Left lung (tissue), 4 donors: ENCODE measurements at regions not wholly inside any gene's neighbourhood (a gene's known extent, or its start where the extent isn't known, plus 50 kb on each side); places are given as distances from the start of the nearest gene placed in this dataset.
"Not testable (repeated sequence)": the region's sequence is repeated elsewhere in the genome, so short reads cannot be mapped to it uniquely, and the experiment has no call there.

Experiments used
- ATAC-seq: fragments of 200-7000 bp; cut with Tn5 transposase; one replicate; pipeline ENCODE4 v1.9.1; 2020; ENCODE audit warnings: moderate library complexity
- DNase-seq, 4 donors: peaks; one replicate each; pipeline ENCODE4 v3.0.0-alpha.2; 2013 to 2020
- H3K27ac ChIP-seq, 2 donors: fragments of 200-600 bp; sonication (generic) in 1 of 2; one replicate each; pipeline versions ENCODE4 v1.5.0 to v1.8.0; 2020 to 2021
- H3K27me3 ChIP-seq, 2 donors: fragments of 200-600 bp; sonication (generic) in 1 of 2; one replicate each; pipeline versions ENCODE4 v1.5.0 to v1.8.0; 2020 to 2021
- H3K36me3 ChIP-seq, 2 donors: fragments of 200-600 bp; sonication (generic) in 1 of 2; one replicate each; pipeline versions ENCODE4 v1.5.0 to v1.8.0; 2020 to 2021
- H3K4me1 ChIP-seq, 2 donors: fragments of 200-600 bp; one replicate each; pipeline ENCODE4 v1.8.0; 2021
- H3K4me3 ChIP-seq, 2 donors: fragments of 200-600 bp; sonication (generic) in 1 of 2; one replicate each; pipeline versions ENCODE4 v1.5.0 to v1.8.0; 2020 to 2021; ENCODE audit warnings: mild to moderate bottlenecking in 1 of 2
- H3K9me3 ChIP-seq, 2 donors: fragments of 200-600 bp; sonication (generic) in 1 of 2; one replicate each; pipeline versions ENCODE4 v1.5.0 to v1.8.0; 2020 to 2021
- intact Hi-C, 2 donors: fragments of 100-400 bp; cut with DNase I; formaldehyde crosslinking; loops; one replicate each; pipeline versions ENCODE4 v1.11.2 to v1.14.2; 2022
- TF ChIP-seq, protein P1 (sequence below), 2 donors: fragments of 200-600 bp; sonication (generic) in 1 of 2; IDR thresholded peaks; one replicate each; pipeline versions ENCODE4 v1.5.0 to v1.8.0; 2021; ENCODE audit warnings: antibody characterized with exemption in 2 of 2
- donor health status: DM: no; HTN: yes; CAD: no.
- donor health status: DM: no; HTN: no; CAD: no.

DNA sequence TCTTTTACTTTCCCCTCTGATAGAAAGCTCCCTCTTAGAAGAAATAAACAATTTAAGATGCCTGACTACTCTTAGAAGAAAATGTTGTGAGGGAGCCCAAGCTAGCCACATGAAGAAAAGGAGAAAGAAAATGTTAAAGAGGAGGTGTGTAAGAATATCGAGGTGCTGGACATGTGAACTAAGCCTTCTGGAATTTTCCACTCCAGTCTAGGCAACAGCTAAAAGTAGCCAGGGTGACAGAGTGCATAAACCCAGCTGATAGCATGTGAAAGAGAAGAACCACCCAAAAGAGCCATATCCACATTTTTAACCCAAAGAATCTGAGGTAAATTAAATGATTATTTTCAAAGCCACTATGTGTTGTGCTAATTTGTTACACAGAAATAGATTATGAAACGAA lies 1690.6 kb upstream of the LRRTM3 start:
- TF ChIP-seq, protein P1, sequence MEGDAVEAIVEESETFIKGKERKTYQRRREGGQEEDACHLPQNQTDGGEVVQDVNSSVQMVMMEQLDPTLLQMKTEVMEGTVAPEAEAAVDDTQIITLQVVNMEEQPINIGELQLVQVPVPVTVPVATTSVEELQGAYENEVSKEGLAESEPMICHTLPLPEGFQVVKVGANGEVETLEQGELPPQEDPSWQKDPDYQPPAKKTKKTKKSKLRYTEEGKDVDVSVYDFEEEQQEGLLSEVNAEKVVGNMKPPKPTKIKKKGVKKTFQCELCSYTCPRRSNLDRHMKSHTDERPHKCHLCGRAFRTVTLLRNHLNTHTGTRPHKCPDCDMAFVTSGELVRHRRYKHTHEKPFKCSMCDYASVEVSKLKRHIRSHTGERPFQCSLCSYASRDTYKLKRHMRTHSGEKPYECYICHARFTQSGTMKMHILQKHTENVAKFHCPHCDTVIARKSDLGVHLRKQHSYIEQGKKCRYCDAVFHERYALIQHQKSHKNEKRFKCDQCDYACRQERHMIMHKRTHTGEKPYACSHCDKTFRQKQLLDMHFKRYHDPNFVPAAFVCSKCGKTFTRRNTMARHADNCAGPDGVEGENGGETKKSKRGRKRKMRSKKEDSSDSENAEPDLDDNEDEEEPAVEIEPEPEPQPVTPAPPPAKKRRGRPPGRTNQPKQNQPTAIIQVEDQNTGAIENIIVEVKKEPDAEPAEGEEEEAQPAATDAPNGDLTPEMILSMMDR (IDR thresholded peaks at IDR 0.05), result no peak
- DNase-seq (no peak), ATAC-seq (no peak)
- Histone ChIP-seq H3K4me3 (no peak overlapping the region), H3K9me3 (no peaks in the 10 kb centered on the region), H3K36me3 (no peaks in the 10 kb centered on the region), H3K27ac (no peak overlapping the region), H3K27me3 (no peaks in the 10 kb centered on the region), H3K4me1 (no peaks in the 10 kb centered on the region)
- intact Hi-C loops, result no loop called here

DNA sequence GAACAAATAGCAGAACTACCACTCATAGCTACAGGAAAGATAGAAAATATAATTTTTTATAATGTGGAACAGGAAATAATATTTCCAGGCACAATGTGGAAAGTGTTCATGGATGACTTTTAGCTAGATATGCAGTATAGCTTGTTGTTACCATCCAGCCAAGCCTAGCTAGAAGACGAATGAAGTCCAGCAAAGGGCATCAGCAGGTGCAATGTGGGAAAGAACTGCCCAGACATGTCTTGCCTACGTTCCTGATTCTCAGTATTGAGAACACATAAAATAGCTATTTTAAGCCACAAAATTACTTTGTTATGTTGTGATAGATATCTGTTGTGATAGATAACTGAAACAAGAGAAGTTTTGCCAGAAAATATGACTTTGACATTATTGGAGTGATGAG lies 1690.0 kb upstream of the LRRTM3 start:
- Histone ChIP-seq H3K4me1 (no peaks in the 10 kb centered on the region), H3K4me3 (no peak overlapping the region), H3K27ac (no peak overlapping the region), H3K9me3 (no peaks in the 10 kb centered on the region), H3K27me3 (no peaks in the 10 kb centered on the region), H3K36me3 (no peaks in the 10 kb centered on the region)
- ATAC-seq (no peak), DNase-seq (no peak)
- intact Hi-C loops, result no loop called here
- TF ChIP-seq, protein P1 (IDR thresholded peaks at IDR 0.05), result no peak

DNA sequence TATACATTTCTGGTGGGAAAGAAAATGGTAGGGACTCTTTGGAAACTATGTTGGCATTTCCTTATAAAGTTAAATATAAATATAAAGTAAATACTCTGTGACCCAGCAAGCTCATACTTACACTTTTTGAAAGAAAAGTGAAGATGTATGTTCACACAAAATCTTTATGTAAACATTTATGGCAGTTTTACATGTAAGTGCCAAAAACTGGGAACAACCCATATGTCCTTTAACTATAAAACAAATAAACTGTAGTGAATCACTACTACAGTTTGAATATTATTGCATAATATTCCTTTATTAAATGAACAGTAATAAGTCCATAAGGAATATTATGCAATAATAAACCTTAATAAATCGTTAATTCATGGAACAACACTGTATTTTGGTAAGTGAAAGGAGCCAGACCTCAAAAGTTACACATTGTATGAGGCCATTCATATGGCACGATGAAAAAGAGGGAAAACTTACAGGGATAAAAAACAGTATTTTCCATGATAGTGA lies 1660.3 kb upstream of the LRRTM3 start:
- H3K9me3 ChIP-seq, result peaks cover 0 to 3% of the 10 kb centered on the region in 2 donors
- TF ChIP-seq, protein P1 (IDR thresholded peaks at IDR 0.05), result no peak
- DNase-seq, result no peak
- no peaks in the 10 kb centered on the region for H3K4me1 ChIP-seq
- intact Hi-C loops, result no loop called here
- no peak overlapping the region for H3K4me3 ChIP-seq
- no peaks in the 10 kb centered on the region for H3K27me3 ChIP-seq
- no peaks in the 10 kb centered on the region for H3K36me3 ChIP-seq
- no peak for ATAC-seq
- no peak overlapping the region for H3K27ac ChIP-seq

DNA sequence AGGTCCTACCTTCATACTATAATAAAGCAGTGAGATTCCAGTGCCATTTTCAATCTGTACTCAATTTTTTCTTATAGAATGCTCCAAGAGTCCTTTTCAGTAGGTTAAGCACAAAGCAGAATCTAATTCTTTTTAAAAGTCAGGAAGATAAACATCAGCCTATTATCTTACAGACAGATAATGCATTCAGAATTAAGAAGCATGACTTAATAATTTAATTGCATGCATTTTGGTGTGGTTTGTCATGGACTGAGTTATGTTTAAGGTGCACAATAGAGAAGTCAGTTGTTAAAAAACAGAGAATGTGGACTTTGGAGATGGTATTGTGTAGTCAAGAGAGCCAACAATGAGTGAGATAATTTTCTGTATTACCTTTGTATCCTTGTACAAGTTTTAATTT lies 1656.3 kb upstream of the LRRTM3 start:
- H3K4me1 ChIP-seq, H3K27me3 ChIP-seq: not testable (repeated sequence)

DNA sequence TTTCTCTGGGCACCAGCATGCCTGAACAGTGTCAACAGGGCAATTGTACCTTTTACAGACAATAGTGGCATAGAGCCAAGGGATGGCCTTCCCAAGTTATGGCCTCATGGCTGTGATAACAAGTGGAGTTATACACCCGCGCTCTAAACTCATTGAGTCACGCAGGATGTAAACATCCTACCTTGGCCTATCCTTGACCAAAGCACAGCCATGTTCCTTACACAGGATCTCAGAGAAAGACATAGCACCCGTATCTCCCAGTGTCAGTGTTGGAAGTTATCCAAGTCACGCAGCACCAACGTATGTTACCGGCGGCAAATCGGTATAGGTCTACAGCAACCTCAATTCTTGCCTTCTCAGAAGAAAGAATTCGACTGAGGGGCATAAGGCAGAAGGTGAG lies 1654.9 kb upstream of the LRRTM3 start:
- TF ChIP-seq, protein P1 (IDR thresholded peaks at IDR 0.05), result no peak

More for the DNA sequence above, 1656.3 kb upstream of the LRRTM3 start:
- H3K4me3 ChIP-seq, ATAC-seq, DNase-seq, H3K36me3 ChIP-seq, H3K9me3 ChIP-seq, H3K27ac ChIP-seq, intact Hi-C loops: not testable (repeated sequence)

DNA sequence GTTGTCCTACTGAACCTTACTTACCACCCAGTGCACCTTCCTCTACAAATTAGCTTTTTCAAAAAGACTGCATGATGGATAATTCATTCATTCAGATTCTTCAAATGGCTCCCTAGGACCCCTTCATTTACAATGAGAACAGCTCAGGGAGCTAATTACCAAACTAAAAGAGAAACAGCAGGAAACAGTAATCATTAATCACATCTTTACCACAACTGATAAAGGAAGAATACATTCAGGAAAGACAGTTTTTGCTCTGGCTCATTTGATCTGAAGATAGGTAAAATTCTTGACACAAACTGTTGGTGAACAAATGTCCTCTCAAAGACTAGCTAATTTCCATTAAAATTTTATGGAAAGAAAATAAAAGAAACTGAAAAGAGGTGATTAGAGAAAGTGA lies 1652.7 kb upstream of the LRRTM3 start:
- Histone ChIP-seq H3K36me3 (no peaks in the 10 kb centered on the region), H3K27me3 (no peaks in the 10 kb centered on the region), H3K27ac (no peak overlapping the region), H3K4me3 (no peak overlapping the region), H3K9me3 (peaks cover 0 to 3% of the 10 kb centered on the region in 2 donors), H3K4me1 (no peaks in the 10 kb centered on the region)
- intact Hi-C loops, result no loop called here
- ATAC-seq (no peak), DNase-seq (no peak)
- TF ChIP-seq, protein P1 (IDR thresholded peaks at IDR 0.05), result no peak

More for the DNA sequence above, 1654.9 kb upstream of the LRRTM3 start:
- Histone ChIP-seq H3K27me3 (no peaks in the 10 kb centered on the region), H3K9me3 (no peaks in the 10 kb centered on the region), H3K27ac (no peak overlapping the region), H3K4me1 (no peaks in the 10 kb centered on the region), H3K36me3 (no peaks in the 10 kb centered on the region), H3K4me3 (no peak overlapping the region)
- intact Hi-C loops, result no loop called here
- ATAC-seq, result no peak
- DNase-seq, result no peak
